22Rv1 (cell line): ENCODE measurements at regions not wholly inside any gene's neighbourhood (a gene's known extent, or its start where the extent isn't known, plus 50 kb on each side); places are given as distances from the start of the nearest gene placed in this dataset.

Experiments
- H3K27ac ChIP-seq: fragments of 450-650 bp; 2 replicates; pipeline ENCODE4 v1.5.1; 2017
- CTCF ChIP-seq: fragments of 450-650 bp; IDR thresholded peaks from 2 replicates; pipeline ENCODE4 v1.5.1; 2017; ENCODE audit warnings: mild to moderate bottlenecking
- ZFX ChIP-seq: fragments of 450-650 bp; IDR thresholded peaks from 2 replicates; pipeline ENCODE4 v1.6.1; 2017; ENCODE audit warnings: antibody characterized with exemption, borderline replicate concordance

- no peak overlapping the region for H3K27ac ChIP-seq
- TF ChIP-seq ZFX = no peak
- no peak for TF ChIP-seq CTCF
Measured at GRCh38 chr5:158468444-158468843, 609.5 kb upstream of the CLINT1 start.

- TF ChIP-seq CTCF (no peak), ZFX (no peak)
- H3K27ac ChIP-seq = peak overlapping the region; percentile 60
Measured at GRCh38 chr5:158466191-158466590, 607.2 kb upstream of the CLINT1 start.

GRCh38 chr5:158465086-158465972 lies 606.4 kb upstream of the CLINT1 start:
- TF ChIP-seq CTCF = no peak
- no peak for TF ChIP-seq ZFX
- H3K27ac ChIP-seq = peak overlapping the region; percentile 60

- TF ChIP-seq CTCF (no peak), ZFX (no peak)
- no peak overlapping the region for H3K27ac ChIP-seq
Measured at GRCh38 chr5:158464383-158464782, 605.4 kb upstream of the CLINT1 start.

- H3K27ac ChIP-seq = no peak overlapping the region
- TF ChIP-seq CTCF (no peak), ZFX (no peak)
Measured at GRCh38 chr5:158463938-158464337, 605.0 kb upstream of the CLINT1 start.

GRCh38 chr5:158463188-158463587 lies 604.2 kb upstream of the CLINT1 start:
- TF ChIP-seq ZFX (no peak), CTCF (no peak)
- no peak overlapping the region for H3K27ac ChIP-seq

- no peak overlapping the region for H3K27ac ChIP-seq
- TF ChIP-seq ZFX (no peak), CTCF (no peak)
Measured at GRCh38 chr5:158462349-158463114, 603.6 kb upstream of the CLINT1 start.
